Ascending aorta (tissue), 2 donors: ENCODE measurements at regions not wholly inside any gene's neighbourhood (a gene's known extent, or its start where the extent isn't known, plus 50 kb on each side); places are given as distances from the start of the nearest gene placed in this dataset.
"Not testable (repeated sequence)": the region's sequence is repeated elsewhere in the genome, so short reads cannot be mapped to it uniquely, and the experiment has no call there.

Source experiments
- DNase-seq, 2 donors: peaks; one replicate each; pipeline ENCODE4 v3.0.0-alpha.2; 2019; ENCODE audit warnings: low spot score in 2 of 2
- H3K27ac ChIP-seq, 2 donors: fragments of 200-600 bp; sonication (generic); one replicate each; pipeline ENCODE4 v1.5.1; 2016 to 2017; ENCODE audit warnings: mild to moderate bottlenecking in 1 of 2
- H3K27me3 ChIP-seq: fragments of 200-600 bp; sonication (generic); one replicate; pipeline ENCODE4 v1.5.1; 2017
- H3K36me3 ChIP-seq, 2 donors: fragments of 200-600 bp; sonication (generic); one replicate each; pipeline ENCODE4 v1.5.1; 2016
- H3K4me1 ChIP-seq, 2 donors: fragments of 200-600 bp; sonication (generic); one replicate each; pipeline ENCODE4 v1.5.1; 2016 to 2017; ENCODE audit warnings: mild to moderate bottlenecking in 1 of 2
- H3K4me3 ChIP-seq, 2 donors: fragments of 200-600 bp; sonication (generic); one replicate each; pipeline ENCODE4 v1.5.1; 2016 to 2017; ENCODE audit warnings: mild to moderate bottlenecking in 1 of 2
- H3K9me3 ChIP-seq, 2 donors: fragments of 200-600 bp; sonication (generic); one replicate each; pipeline ENCODE4 v1.5.1; 2016
- intact Hi-C: fragments of 100-400 bp; cut with DNase I; formaldehyde crosslinking; loops from one replicate; pipeline ENCODE4 v1.15.1; 2023
- TF ChIP-seq, protein P1 (sequence below), 3 experiments: fragments of 200-600 bp in 2 of 3; fragments of 450-650 bp in 1 of 3; sonication (generic) in 2 of 3; IDR thresholded peaks; one replicate each; pipeline ENCODE4 v1.5.1; 2016 to 2019; ENCODE audit warnings: antibody characterized with exemption in 3 of 3, mild to moderate bottlenecking in 1 of 3, moderate library complexity in 1 of 3

DNA sequence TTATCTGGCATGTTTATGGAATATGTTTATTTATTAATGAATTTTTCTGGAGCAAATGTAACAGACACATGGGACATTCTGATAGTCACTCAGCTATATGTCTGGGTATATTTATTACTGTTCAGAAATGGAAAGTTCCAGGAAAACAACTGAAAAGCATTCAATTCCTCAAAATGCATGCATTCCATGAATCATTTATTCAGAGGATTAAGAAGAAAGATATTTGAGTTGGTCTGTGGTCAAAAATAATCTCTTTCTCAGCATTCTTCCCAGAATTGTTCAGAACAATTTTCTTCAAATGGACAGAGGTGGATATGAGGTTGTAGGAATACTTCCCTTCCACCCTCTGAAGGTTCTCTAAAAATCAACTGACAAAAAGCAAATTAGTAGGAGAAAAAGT, 97.6 kb upstream of the ITGB1 start:
- Histone ChIP-seq H3K4me3 (no peak overlapping the region), H3K36me3 (no peaks in the 10 kb centered on the region), H3K27ac (no peak overlapping the region), H3K4me1 (no peaks in the 10 kb centered on the region), H3K27me3 (no peaks in the 10 kb centered on the region), H3K9me3 (no peaks in the 10 kb centered on the region)
- TF ChIP-seq, protein P1, sequence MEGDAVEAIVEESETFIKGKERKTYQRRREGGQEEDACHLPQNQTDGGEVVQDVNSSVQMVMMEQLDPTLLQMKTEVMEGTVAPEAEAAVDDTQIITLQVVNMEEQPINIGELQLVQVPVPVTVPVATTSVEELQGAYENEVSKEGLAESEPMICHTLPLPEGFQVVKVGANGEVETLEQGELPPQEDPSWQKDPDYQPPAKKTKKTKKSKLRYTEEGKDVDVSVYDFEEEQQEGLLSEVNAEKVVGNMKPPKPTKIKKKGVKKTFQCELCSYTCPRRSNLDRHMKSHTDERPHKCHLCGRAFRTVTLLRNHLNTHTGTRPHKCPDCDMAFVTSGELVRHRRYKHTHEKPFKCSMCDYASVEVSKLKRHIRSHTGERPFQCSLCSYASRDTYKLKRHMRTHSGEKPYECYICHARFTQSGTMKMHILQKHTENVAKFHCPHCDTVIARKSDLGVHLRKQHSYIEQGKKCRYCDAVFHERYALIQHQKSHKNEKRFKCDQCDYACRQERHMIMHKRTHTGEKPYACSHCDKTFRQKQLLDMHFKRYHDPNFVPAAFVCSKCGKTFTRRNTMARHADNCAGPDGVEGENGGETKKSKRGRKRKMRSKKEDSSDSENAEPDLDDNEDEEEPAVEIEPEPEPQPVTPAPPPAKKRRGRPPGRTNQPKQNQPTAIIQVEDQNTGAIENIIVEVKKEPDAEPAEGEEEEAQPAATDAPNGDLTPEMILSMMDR (IDR thresholded peaks at IDR 0.05), result no peak
- intact Hi-C loops, result no loop called here
- DNase-seq, result no peak

- Histone ChIP-seq H3K4me1 (no peaks in the 10 kb centered on the region), H3K36me3 (no peaks in the 10 kb centered on the region), H3K27me3 (no peaks in the 10 kb centered on the region), H3K4me3 (no peak overlapping the region), H3K9me3 (no peaks in the 10 kb centered on the region), H3K27ac (no peak overlapping the region)
- intact Hi-C loops, result no loop called here
- TF ChIP-seq, protein P1 (IDR thresholded peaks at IDR 0.05), result no peak
- DNase-seq, result no peak
Observed at GRCh38 chr10:33052915-33053810, 95.1 kb upstream of the ITGB1 start.

DNA sequence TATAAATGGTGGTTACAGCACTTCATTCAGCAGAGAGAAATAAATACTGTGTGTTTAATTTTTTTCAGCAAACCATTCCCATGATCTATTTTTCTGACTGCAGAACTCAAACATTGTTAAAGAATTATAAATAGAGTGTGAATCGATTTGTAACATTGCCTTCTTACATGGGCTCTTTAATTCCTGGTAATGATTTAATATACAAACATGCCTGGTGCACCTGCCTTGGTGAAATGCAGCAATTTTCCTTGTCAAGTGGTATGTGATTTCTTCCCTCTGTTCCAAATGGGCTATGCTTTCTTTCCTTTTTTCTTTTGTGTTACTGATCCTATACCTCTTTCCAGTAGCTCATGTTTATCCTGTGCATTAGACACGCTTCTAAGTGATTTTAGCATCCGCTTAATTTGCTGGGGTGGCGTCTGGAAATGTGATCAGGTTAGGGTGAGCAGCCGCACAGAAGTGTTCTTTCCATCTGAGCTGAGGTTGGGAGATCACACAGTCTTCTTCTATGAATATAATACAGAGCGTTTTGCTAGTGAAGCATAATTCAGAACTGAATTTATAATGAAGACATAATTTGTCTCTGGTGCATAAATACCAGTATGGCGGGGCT, 94.3 kb upstream of the ITGB1 start:
- DNase-seq, result no peak
- TF ChIP-seq, protein P1 (IDR thresholded peaks at IDR 0.05), result no peak
- intact Hi-C loops, result no loop called here
- no peaks in the 10 kb centered on the region for H3K27me3 ChIP-seq
- H3K27ac ChIP-seq, result no peak overlapping the region
- no peaks in the 10 kb centered on the region for H3K4me1 ChIP-seq
- no peaks in the 10 kb centered on the region for H3K9me3 ChIP-seq
- H3K36me3 ChIP-seq, result no peaks in the 10 kb centered on the region
- no peak overlapping the region for H3K4me3 ChIP-seq

DNA sequence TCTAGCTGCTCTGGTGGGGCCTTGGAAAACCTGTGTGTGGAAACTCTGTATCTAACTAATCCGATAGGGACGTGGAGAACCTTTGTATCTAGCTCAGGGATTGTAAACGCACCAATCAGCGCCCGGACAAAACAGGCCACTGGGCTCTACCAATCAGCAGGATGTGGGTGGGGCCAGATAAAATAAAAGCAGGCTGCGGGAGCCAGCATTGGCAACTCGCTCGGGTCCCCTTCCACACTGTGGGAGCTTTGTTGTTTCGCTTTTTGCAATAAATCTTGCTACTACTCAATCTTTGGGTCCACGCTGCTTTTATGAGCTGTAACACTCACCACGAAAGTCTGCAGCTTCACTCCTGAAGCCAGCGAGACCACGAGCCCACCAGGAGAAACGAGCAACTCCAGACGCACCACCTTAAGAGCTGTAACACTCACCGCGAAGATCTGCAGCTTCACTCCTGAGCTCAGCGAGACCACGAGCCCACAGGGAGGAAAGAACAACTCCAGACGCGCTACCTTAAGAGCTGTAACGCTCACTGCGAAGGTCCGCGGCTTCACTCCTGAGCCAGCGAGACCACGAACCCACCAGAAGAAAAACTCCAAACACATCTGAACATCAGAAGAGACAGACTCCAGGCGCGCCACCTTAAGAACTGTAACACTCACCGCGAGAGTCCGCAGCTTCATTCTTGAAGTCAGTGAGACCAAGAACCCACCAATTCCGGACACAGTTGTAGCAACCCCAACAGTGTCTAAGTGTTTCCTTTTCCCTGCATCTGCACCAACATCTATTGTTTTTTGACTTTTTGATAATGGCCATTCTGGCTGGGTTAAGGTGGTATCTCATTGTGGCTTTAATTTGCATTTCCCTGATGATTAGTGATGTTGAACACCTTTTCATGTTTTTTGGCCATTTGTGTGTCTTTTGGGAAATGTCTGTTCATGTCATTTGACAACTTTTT, 92.2 kb upstream of the ITGB1 start:
- H3K27me3 ChIP-seq, H3K27ac ChIP-seq, H3K9me3 ChIP-seq, H3K4me1 ChIP-seq, H3K4me3 ChIP-seq, H3K36me3 ChIP-seq, intact Hi-C loops, DNase-seq: not testable (repeated sequence)

- Histone ChIP-seq H3K4me3 (no peak overlapping the region), H3K9me3 (no peaks in the 10 kb centered on the region), H3K4me1 (no peaks in the 10 kb centered on the region), H3K27me3 (no peaks in the 10 kb centered on the region), H3K27ac (no peak overlapping the region), H3K36me3 (no peaks in the 10 kb centered on the region)
- TF ChIP-seq, protein P1 (IDR thresholded peaks at IDR 0.05), result no peak
- intact Hi-C loops, result no loop called here
- DNase-seq, result no peak
Observed at GRCh38 chr10:33048223-33048622, 90.2 kb upstream of the ITGB1 start.
